ENCODE measurements at regions not wholly inside any gene's neighbourhood (a gene's known extent, or its start where the extent isn't known, plus 50 kb on each side); places are given as distances from the start of the nearest gene placed in this dataset.

- Histone ChIP-seq H3K27me3 (no peaks in the 10 kb centered on the region), H3K27ac (no peak overlapping the region), H3K36me3 (no peaks in the 10 kb centered on the region), H3K9me3 (no peaks in the 10 kb centered on the region), H3K4me3 (no peak overlapping the region), H3K4me1 (no peaks in the 10 kb centered on the region)
- DNase-seq (ENCODE audit: low spot score), result no peak
- TF ChIP-seq CTCF (IDR thresholded peaks at IDR 0.05), result no peak
Measured at GRCh38 chr21:28548291-28548690, 444.4 kb downstream of the LTN1 start.

- no peak for DNase-seq (ENCODE audit: low spot score)
- Histone ChIP-seq H3K36me3 (no peaks in the 10 kb centered on the region), H3K27ac (no peak overlapping the region), H3K27me3 (no peaks in the 10 kb centered on the region), H3K4me1 (no peaks in the 10 kb centered on the region), H3K4me3 (no peak overlapping the region), H3K9me3 (no peaks in the 10 kb centered on the region)
- no peak for TF ChIP-seq CTCF (IDR thresholded peaks at IDR 0.05)
Measured at GRCh38 chr21:28547766-28548165, 444.9 kb downstream of the LTN1 start.

GRCh38 chr21:28543975-28544374 lies 448.7 kb downstream of the LTN1 start:
- H3K4me3 ChIP-seq, result no peak overlapping the region

GRCh38 chr21:28541371-28542112 lies 451.1 kb downstream of the LTN1 start:
- Histone ChIP-seq H3K27ac (no peak overlapping the region), H3K9me3 (no peaks in the 10 kb centered on the region), H3K27me3 (no peaks in the 10 kb centered on the region), H3K4me3 (no peak overlapping the region), H3K4me1 (no peaks in the 10 kb centered on the region), H3K36me3 (no peaks in the 10 kb centered on the region)
- DNase-seq (ENCODE audit: low spot score), result no peak
- no peak for TF ChIP-seq CTCF (IDR thresholded peaks at IDR 0.05)

More at GRCh38 chr21:28543975-28544374, 448.7 kb downstream of the LTN1 start:
- Histone ChIP-seq H3K27me3 (no peaks in the 10 kb centered on the region), H3K9me3 (no peaks in the 10 kb centered on the region), H3K4me1 (no peaks in the 10 kb centered on the region), H3K36me3 (no peaks in the 10 kb centered on the region), H3K27ac (no peak overlapping the region)
- DNase-seq (ENCODE audit: low spot score), result no peak
- no peak for TF ChIP-seq CTCF (IDR thresholded peaks at IDR 0.05)

GRCh38 chr21:28540514-28540913 lies 452.2 kb downstream of the LTN1 start:
- Histone ChIP-seq H3K4me3 (no peak overlapping the region), H3K36me3 (no peaks in the 10 kb centered on the region), H3K27me3 (no peaks in the 10 kb centered on the region), H3K27ac (no peak overlapping the region), H3K9me3 (no peaks in the 10 kb centered on the region), H3K4me1 (no peaks in the 10 kb centered on the region)
- no peak for DNase-seq (ENCODE audit: low spot score)
- TF ChIP-seq CTCF (IDR thresholded peaks at IDR 0.05), result no peak

- no peak for DNase-seq (ENCODE audit: low spot score)
- no peaks in the 10 kb centered on the region for H3K36me3 ChIP-seq
- TF ChIP-seq CTCF (IDR thresholded peaks at IDR 0.05), result no peak
- no peaks in the 10 kb centered on the region for H3K27me3 ChIP-seq
- no peak overlapping the region for H3K4me3 ChIP-seq
- H3K9me3 ChIP-seq, result no peaks in the 10 kb centered on the region
- H3K27ac ChIP-seq, result no peak overlapping the region
- H3K4me1 ChIP-seq, result no peaks in the 10 kb centered on the region
Measured at GRCh38 chr21:28539623-28539988, 453.1 kb downstream of the LTN1 start.
